ENCODE measurements at regions not wholly inside any gene's neighbourhood (a gene's known extent, or its start where the extent isn't known, plus 50 kb on each side); places are given as distances from the start of the nearest gene placed in this dataset.

DNA sequence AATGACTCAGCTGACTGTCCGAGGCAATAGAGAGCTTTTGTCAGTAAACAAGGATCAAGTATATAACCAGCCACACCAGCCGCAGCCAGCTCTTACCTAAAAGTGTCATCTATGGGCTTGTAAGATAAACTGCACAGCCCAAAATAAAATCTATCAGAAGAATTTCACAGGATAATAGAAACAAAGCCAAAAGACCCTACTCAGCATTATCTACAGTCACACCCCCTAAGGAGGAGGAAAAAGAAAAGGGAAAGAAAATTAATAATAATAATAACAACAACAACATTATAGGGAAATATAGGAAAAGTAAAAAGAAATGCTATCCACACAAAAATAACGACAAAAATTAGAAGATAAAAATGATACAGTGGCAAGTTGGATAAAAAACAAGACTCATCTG, 1883.8 kb downstream of the OLFM4 start:
- TF ChIP-seq HDGF (IDR thresholded peaks at IDR 0.05; ENCODE audit: borderline replicate concordance) = no peak
- no peak for TF ChIP-seq ZNF384 (IDR thresholded peaks at IDR 0.05)
- TF ChIP-seq FOXK2 (IDR thresholded peaks at IDR 0.05) = no peak
- no peak for TF ChIP-seq FOXM1 (IDR thresholded peaks at IDR 0.05; ENCODE audit: borderline replicate concordance)
- TF ChIP-seq ELF4 (IDR thresholded peaks at IDR 0.05) = no peak
